CD4-positive, alpha-beta T cell (primary cell): ENCODE measurements at regions not wholly inside any gene's neighbourhood (a gene's known extent, or its start where the extent isn't known, plus 50 kb on each side); places are given as distances from the start of the nearest gene placed in this dataset.

Experiments used
- ATAC-seq: fragments of 200-7000 bp; cut with Tn5 transposase; one replicate; pipeline ENCODE4 v1.10.0; 2022; ENCODE audit warnings: mild to moderate bottlenecking; ENCODE audit not compliant: poor library complexity
- CTCF ChIA-PET: fragments of 350-600 bp; sonication (Branson Sonifier 250); formaldehyde crosslinking; loops from one replicate; lab custom pipeline; 2021; ENCODE audit warnings: antibody characterized with exemption, inconsistent platforms; lab: Charles Lee
- POLR2A ChIA-PET: fragments of 350-600 bp; sonication (Branson Sonifier 250); formaldehyde crosslinking; loops from one replicate; lab custom pipeline; 2021; ENCODE audit warnings: antibody characterized with exemption, inconsistent platforms; lab: Charles Lee
- DNase-seq, 14 experiments: peaks; one replicate each; pipeline ENCODE4 v3.0.0-alpha.2; 2013 to 2020; ENCODE audit warnings: mixed read lengths in 2 of 14
- H3K27ac ChIP-seq, 2 donors: one replicate each; pipeline versions ENCODE4 v1.5.1 to v1.7.0; 2013; ENCODE audit warnings: low read length in 2 of 2, low read depth in 1 of 2, mild to moderate bottlenecking in 1 of 2
- H3K27me3 ChIP-seq, 2 experiments: 1 replicate in 1 of 2; 2 replicates in 1 of 2; pipeline versions ENCODE4 v1.6.1 to v1.7.0; 2013; ENCODE audit warnings: low read length in 2 of 2, control low read depth in 1 of 2, mild to moderate bottlenecking in 1 of 2, moderate library complexity in 1 of 2; ENCODE audit not compliant: insufficient read depth in 2 of 2, control insufficient read depth in 1 of 2
- H3K36me3 ChIP-seq: one replicate; pipeline ENCODE4 v1.6.1; 2013; ENCODE audit warnings: low read length, control low read depth; ENCODE audit not compliant: insufficient read depth
- H3K4me1 ChIP-seq: one replicate; pipeline ENCODE4 v1.6.1; 2013; ENCODE audit warnings: low read length, control low read depth; ENCODE audit not compliant: insufficient read depth
- H3K4me3 ChIP-seq: one replicate; pipeline ENCODE4 v1.5.1; 2013; ENCODE audit warnings: mild to moderate bottlenecking, low read length, moderate library complexity
- H3K9me3 ChIP-seq, 2 experiments: 1 replicate in 1 of 2; 2 replicates in 1 of 2; pipeline versions ENCODE4 v1.6.1 to v1.7.0; 2013; ENCODE audit warnings: low read length in 2 of 2, mild to moderate bottlenecking in 2 of 2, control low read depth in 1 of 2, moderate library complexity in 1 of 2; ENCODE audit not compliant: control insufficient read depth in 1 of 2, insufficient read depth in 1 of 2
- H3K27ac Mint-ChIP-seq: one replicate; pipeline ENCODE4 v1.8.0; 2020; ENCODE audit warnings: mixed read lengths
- H3K27me3 Mint-ChIP-seq: one replicate; pipeline ENCODE4 v1.8.0; 2021; ENCODE audit warnings: mixed read lengths
- H3K36me3 Mint-ChIP-seq: one replicate; pipeline ENCODE4 v1.8.0; 2021; ENCODE audit warnings: low read depth, mixed read lengths
- H3K4me1 Mint-ChIP-seq: one replicate; pipeline ENCODE4 v1.8.0; 2021; ENCODE audit warnings: low read depth, mixed read lengths
- H3K4me3 Mint-ChIP-seq: one replicate; pipeline ENCODE4 v1.8.0; 2020; ENCODE audit warnings: mild to moderate bottlenecking, mixed read lengths
- H3K9me3 Mint-ChIP-seq: one replicate; pipeline ENCODE4 v1.8.0; 2020; ENCODE audit warnings: mixed read lengths
- intact Hi-C, 2 experiments: fragments of 100-400 bp; cut with DNase I in 1 of 2; cut with micrococcal nuclease in 1 of 2; formaldehyde crosslinking; loops; one replicate each; pipeline versions ENCODE4 v1.15.1 to v1.9.0; 2023 to 2025; cut with DNase I, micrococcal nuclease
- TF ChIP-seq, protein P1 (sequence below): fragments of 200-600 bp; IDR thresholded peaks from one replicate; pipeline ENCODE4 v1.8.0; 2022; ENCODE audit warnings: antibody characterized with exemption, mild to moderate bottlenecking

DNA sequence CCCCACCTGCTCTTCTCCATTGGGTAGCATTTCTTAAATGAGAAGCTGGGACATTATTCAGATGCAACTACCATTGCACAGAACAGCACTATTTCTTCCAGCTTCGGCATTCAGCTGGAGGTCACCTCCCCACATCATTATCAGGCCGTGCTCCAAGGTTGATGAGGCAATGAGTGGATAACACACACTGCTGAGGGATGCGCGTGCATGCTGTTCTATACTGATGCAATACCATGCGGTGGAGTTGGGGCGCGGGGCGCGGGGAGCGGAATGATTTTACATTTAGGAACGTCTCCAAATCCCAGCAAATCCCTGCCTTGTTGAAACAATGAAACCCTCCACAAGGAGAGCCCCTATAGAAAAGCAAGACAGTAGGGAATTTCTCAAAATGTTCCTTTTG, 283.4 kb downstream of the GRIN2B start:
- no peaks in the 10 kb centered on the region for H3K4me1 Mint-ChIP-seq
- no peaks in the 10 kb centered on the region for H3K9me3 Mint-ChIP-seq
- Histone ChIP-seq H3K4me1 (no peaks in the 10 kb centered on the region), H3K4me3 (no peak overlapping the region), H3K27ac (no peak overlapping the region), H3K27me3 (no peaks in the 10 kb centered on the region), H3K9me3 (no peaks in the 10 kb centered on the region), H3K36me3 (no peaks in the 10 kb centered on the region)
- DNase-seq, result no peak
- POLR2A ChIA-PET, result no interaction called here
- TF ChIP-seq, protein P1, sequence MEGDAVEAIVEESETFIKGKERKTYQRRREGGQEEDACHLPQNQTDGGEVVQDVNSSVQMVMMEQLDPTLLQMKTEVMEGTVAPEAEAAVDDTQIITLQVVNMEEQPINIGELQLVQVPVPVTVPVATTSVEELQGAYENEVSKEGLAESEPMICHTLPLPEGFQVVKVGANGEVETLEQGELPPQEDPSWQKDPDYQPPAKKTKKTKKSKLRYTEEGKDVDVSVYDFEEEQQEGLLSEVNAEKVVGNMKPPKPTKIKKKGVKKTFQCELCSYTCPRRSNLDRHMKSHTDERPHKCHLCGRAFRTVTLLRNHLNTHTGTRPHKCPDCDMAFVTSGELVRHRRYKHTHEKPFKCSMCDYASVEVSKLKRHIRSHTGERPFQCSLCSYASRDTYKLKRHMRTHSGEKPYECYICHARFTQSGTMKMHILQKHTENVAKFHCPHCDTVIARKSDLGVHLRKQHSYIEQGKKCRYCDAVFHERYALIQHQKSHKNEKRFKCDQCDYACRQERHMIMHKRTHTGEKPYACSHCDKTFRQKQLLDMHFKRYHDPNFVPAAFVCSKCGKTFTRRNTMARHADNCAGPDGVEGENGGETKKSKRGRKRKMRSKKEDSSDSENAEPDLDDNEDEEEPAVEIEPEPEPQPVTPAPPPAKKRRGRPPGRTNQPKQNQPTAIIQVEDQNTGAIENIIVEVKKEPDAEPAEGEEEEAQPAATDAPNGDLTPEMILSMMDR, result no peak
- no peak overlapping the region for H3K27ac Mint-ChIP-seq
- CTCF ChIA-PET, result no interaction called here
- H3K27me3 Mint-ChIP-seq, result peaks cover 36% of the 10 kb centered on the region
- H3K4me3 Mint-ChIP-seq, result no peak overlapping the region
- intact Hi-C loops, result no loop called here
- ATAC-seq, result no peak
- H3K36me3 Mint-ChIP-seq, result no peaks in the 10 kb centered on the region

- no peaks in the 10 kb centered on the region for H3K9me3 ChIP-seq
- Mint-ChIP-seq H3K9me3 (no peaks in the 10 kb centered on the region), H3K27me3 (peaks cover 37% of the 10 kb centered on the region), H3K36me3 (no peaks in the 10 kb centered on the region), H3K4me3 (no peak overlapping the region), H3K27ac (no peak overlapping the region), H3K4me1 (no peaks in the 10 kb centered on the region)
- H3K27ac ChIP-seq, result no peak overlapping the region
- no peaks in the 10 kb centered on the region for H3K36me3 ChIP-seq
- intact Hi-C loops, result no loop called here
- ChIA-PET POLR2A (no interaction called here), CTCF (no interaction called here)
- H3K4me3 ChIP-seq, result no peak overlapping the region
- no peak for DNase-seq
- ATAC-seq, result no peak
- no peaks in the 10 kb centered on the region for H3K27me3 ChIP-seq
- H3K4me1 ChIP-seq, result no peaks in the 10 kb centered on the region
- TF ChIP-seq, protein P1, result no peak
Measured at GRCh38 chr12:13695781-13696180, 285.6 kb downstream of the GRIN2B start.

- Histone ChIP-seq H3K27ac (no peak overlapping the region), H3K4me3 (no peak overlapping the region), H3K36me3 (no peaks in the 10 kb centered on the region), H3K27me3 (no peaks in the 10 kb centered on the region), H3K4me1 (no peaks in the 10 kb centered on the region), H3K9me3 (no peaks in the 10 kb centered on the region)
- Mint-ChIP-seq H3K4me1 (no peaks in the 10 kb centered on the region), H3K4me3 (no peak overlapping the region), H3K9me3 (no peaks in the 10 kb centered on the region), H3K27ac (no peak overlapping the region), H3K27me3 (peaks cover 39% of the 10 kb centered on the region), H3K36me3 (no peaks in the 10 kb centered on the region)
- ChIA-PET CTCF (interaction anchor here (0.7 kb wide), 1 partner anchor 12 kb away, joined by 3 read pairs; no protein-coding TSS in a partner anchor), POLR2A (no interaction called here)
- no peak for DNase-seq
- intact Hi-C loops, result no loop called here
- TF ChIP-seq, protein P1, result no peak
- no peak for ATAC-seq
Measured at GRCh38 chr12:13692332-13692731, 289.1 kb downstream of the GRIN2B start.
